NOMO-1 (cell line): ENCODE measurements at regions not wholly inside any gene's neighbourhood (a gene's known extent, or its start where the extent isn't known, plus 50 kb on each side); places are given as distances from the start of the nearest gene placed in this dataset.

Experiments
- DNase-seq, 2 experiments: peaks; one replicate each; lab custom pipeline; 2025; ENCODE audit not compliant: unreplicated experiment in 2 of 2; lab: John Stamatoyannopoulos, UW

- no peak for DNase-seq
Measured at GRCh38 chr22:27350306-27350705, 451.2 kb downstream of the MN1 start.

GRCh38 chr22:27352426-27352825, 449.1 kb downstream of the MN1 start:
- DNase-seq: no peak

- DNase-seq: no peak
Measured at GRCh38 chr22:27358096-27358870, 443.3 kb downstream of the MN1 start.

- peak; percentile 22 to 57 for DNase-seq
Measured at GRCh38 chr22:27370269-27370668, 431.3 kb downstream of the MN1 start.

- no peak for DNase-seq
Measured at GRCh38 chr22:27370987-27371386, 430.6 kb downstream of the MN1 start.

GRCh38 chr22:27372364-27372763, 429.2 kb downstream of the MN1 start:
- DNase-seq: no peak

- no peak for DNase-seq
Measured at GRCh38 chr22:27372969-27373670, 428.4 kb downstream of the MN1 start.

GRCh38 chr22:27377501-27378295, 423.9 kb downstream of the MN1 start:
- DNase-seq: no peak

- DNase-seq: no peak
Measured at GRCh38 chr22:27378311-27378800, 423.2 kb downstream of the MN1 start.

GRCh38 chr22:27378995-27379394, 422.6 kb downstream of the MN1 start:
- no peak for DNase-seq

GRCh38 chr22:27380855-27381254, 420.7 kb downstream of the MN1 start:
- no peak for DNase-seq

GRCh38 chr22:27381552-27381951, 420.0 kb downstream of the MN1 start:
- DNase-seq: no peak

- no peak for DNase-seq
Measured at GRCh38 chr22:27381960-27382742, 419.4 kb downstream of the MN1 start.

GRCh38 chr22:27382947-27383346, 418.6 kb downstream of the MN1 start:
- no peak for DNase-seq

GRCh38 chr22:27383896-27384295, 417.7 kb downstream of the MN1 start:
- no peak for DNase-seq

GRCh38 chr22:27385261-27385998, 416.1 kb downstream of the MN1 start:
- no peak for DNase-seq

- no peak for DNase-seq
Measured at GRCh38 chr22:27386186-27386585, 415.4 kb downstream of the MN1 start.

GRCh38 chr22:27387561-27387960, 414.0 kb downstream of the MN1 start:
- no peak for DNase-seq

GRCh38 chr22:27388090-27388600, 413.4 kb downstream of the MN1 start:
- no peak for DNase-seq

- no peak for DNase-seq
Measured at GRCh38 chr22:27389727-27390075, 411.9 kb downstream of the MN1 start.
